Endothelial cell of umbilical vein (primary cell): ENCODE measurements at regions not wholly inside any gene's neighbourhood (a gene's known extent, or its start where the extent isn't known, plus 50 kb on each side); places are given as distances from the start of the nearest gene placed in this dataset.

Experiments
- BruUV-seq: library from RNA; stranded (reverse); fragments of 400-500 nt; replicated peaks from 2 replicates; lab custom pipeline; 2021; lab: Mats Ljungman, UMichigan
- CTCF ChIA-PET: fragments of 300-600, 350-600 bp; sonication (Branson Sonifier 250); formaldehyde crosslinking; loops from one replicate; lab custom pipeline; 2021; ENCODE audit warnings: antibody characterized with exemption, inconsistent platforms; lab: Charles Lee
- POLR2A ChIA-PET: fragments of 300-600, 350-600 bp; sonication (Branson Sonifier 250); formaldehyde crosslinking; loops from one replicate; lab custom pipeline; 2021; ENCODE audit warnings: antibody characterized with exemption, inconsistent platforms; lab: Charles Lee
- DNase-seq: peaks from one replicate; pipeline ENCODE4 v3.0.0-alpha.2; 2011; ENCODE audit warnings: low read depth, low spot score
- FAIRE-seq: peaks from 2 replicates; lab custom pipeline; 2011; peaks lifted over from hg19 to GRCh38; lab: Jason Lieb, UNC
- H2AFZ ChIP-seq: 2 replicates; pipeline ENCODE4 v1.6.0; 2012; ENCODE audit warnings: low read depth, low read length, control low read depth, inconsistent platforms
- H3K27ac ChIP-seq: 2 replicates; pipeline ENCODE4 v1.5.1; 2011; ENCODE audit warnings: low read depth, mild to moderate bottlenecking, control low read depth, low read length, moderate library complexity; ENCODE audit not compliant: insufficient read depth
- H3K27me3 ChIP-seq, 2 experiments: 2 replicates each; pipeline versions ENCODE4 v1.6.0 to v1.6.1; 2011; ENCODE audit warnings: low read length in 2 of 2, mixed read lengths in 1 of 2; ENCODE audit not compliant: control insufficient read depth in 2 of 2, insufficient read depth in 2 of 2
- H3K36me3 ChIP-seq, 2 experiments: 2 replicates in 1 of 2; 3 replicates in 1 of 2; pipeline ENCODE4 v1.5.1; 2011; ENCODE audit warnings: low read length in 2 of 2, mild to moderate bottlenecking in 1 of 2, moderate library complexity in 1 of 2; ENCODE audit not compliant: control insufficient read depth in 2 of 2, insufficient read depth in 2 of 2; ENCODE audit errors: extremely low read depth in 1 of 2
- H3K4me1 ChIP-seq: 3 replicates; pipeline ENCODE4 v1.5.1; 2011; ENCODE audit warnings: mild to moderate bottlenecking, low read length; ENCODE audit not compliant: control insufficient read depth, insufficient read depth; ENCODE audit errors: extremely low read depth
- H3K4me2 ChIP-seq: 2 replicates; pipeline ENCODE4 v1.6.1; 2011; ENCODE audit warnings: low read length, control low read depth, mixed read lengths; ENCODE audit not compliant: insufficient read depth
- H3K4me3 ChIP-seq, 3 experiments: fragments of 200-600 bp in 1 of 3; sonication (generic), shearing (Covaris generic) in 1 of 3; replicated peaks in 1 of 3; 2 replicates each; pipeline ENCODE4 v1.5.1; 2011 to 2016; ENCODE audit warnings: control low read depth in 3 of 3, low read length in 3 of 3, mild to moderate bottlenecking in 2 of 3, inconsistent platforms in 1 of 3, low read depth in 1 of 3, moderate library complexity in 1 of 3; ENCODE audit not compliant: insufficient read depth in 1 of 3
- H3K79me2 ChIP-seq: 2 replicates; pipeline ENCODE4 v1.6.0; 2012; ENCODE audit warnings: low read length, inconsistent platforms; ENCODE audit not compliant: control insufficient read depth, insufficient read depth
- H3K9ac ChIP-seq: replicated peaks from 2 replicates; pipeline ENCODE3; 2011; ENCODE audit warnings: low read length, control low read depth; ENCODE audit not compliant: insufficient read depth; ENCODE audit errors: extremely low read depth
- H3K9me1 ChIP-seq: replicated peaks from 3 replicates; pipeline ENCODE4 v1.6.0; 2011; ENCODE audit warnings: mild to moderate bottlenecking, low read length; ENCODE audit not compliant: control insufficient read depth, insufficient read depth; ENCODE audit errors: extremely low read depth
- H3K9me3 ChIP-seq: replicated peaks from 2 replicates; pipeline ENCODE4 v1.5.1; 2012; ENCODE audit warnings: low read length, inconsistent platforms; ENCODE audit not compliant: control insufficient read depth, insufficient read depth
- H4K20me1 ChIP-seq: replicated peaks from 2 replicates; pipeline ENCODE3; 2011; ENCODE audit warnings: mild to moderate bottlenecking, low read length; ENCODE audit not compliant: control insufficient read depth, insufficient read depth; ENCODE audit errors: extremely low read depth
- CTCF ChIP-seq, 2 donors: IDR thresholded peaks; 1 replicate in 1 of 2; 2 replicates in 1 of 2; pipeline ENCODE4 v1.5.1; 2011; ENCODE audit warnings: low read length in 2 of 2, mild to moderate bottlenecking in 2 of 2, moderate library complexity in 2 of 2, control low read depth in 1 of 2, inconsistent platforms in 1 of 2, low read depth in 1 of 2; ENCODE audit not compliant: insufficient read depth in 1 of 2; ENCODE audit errors: extremely low read depth in 1 of 2
- FOS ChIP-seq: IDR thresholded peaks from 2 replicates; pipeline ENCODE4 v1.6.1; 2011; ENCODE audit warnings: mild to moderate bottlenecking, low read length, moderate library complexity, borderline replicate concordance; ENCODE audit not compliant: insufficient read depth
- GATA2 ChIP-seq: IDR thresholded peaks from 2 replicates; pipeline ENCODE4 v1.7.0; 2011; ENCODE audit warnings: low read depth, mild to moderate bottlenecking, moderate library complexity, mixed read lengths, low read length; ENCODE audit not compliant: insufficient read length, insufficient read depth
- JUN ChIP-seq: IDR thresholded peaks from 2 replicates; pipeline ENCODE4 v1.6.1; 2011; ENCODE audit warnings: borderline replicate concordance, low read depth; ENCODE audit not compliant: insufficient read length, insufficient read depth
- dilution Hi-C: fragments of 300-500 bp; cut with MboI; formaldehyde crosslinking; loops from one replicate; pipeline ENCODE4 v1.15.0; 2019; ENCODE audit warnings: low sequenced_read_pairs; ENCODE audit not compliant: extremely low pct_ligation_motif_present
- intact Hi-C: fragments of 100-400 bp; cut with micrococcal nuclease; formaldehyde crosslinking; loops from one replicate; pipeline ENCODE4 v1.10.0; 2022
- TF ChIP-seq, protein P1 (sequence below): IDR thresholded peaks from 2 replicates; pipeline ENCODE4 v1.6.1; 2011; ENCODE audit not compliant: insufficient read depth, insufficient read length

GRCh38 chr10:57168611-57169240 is 807.7 kb upstream of the ZWINT start:
- H3K9me1 ChIP-seq = no peaks in the 10 kb centered on the region
- ChIA-PET CTCF (no interaction called here), POLR2A (no interaction called here)
- TF ChIP-seq GATA2 (no peak), CTCF (IDR thresholded peaks at IDR 0.05; ENCODE audit: extremely low read depth in 1 of 2, insufficient read depth in 1 of 2, low read depth in 1 of 2, low read length in 2 of 2) (no peak), JUN (no peak), FOS (no peak)
- TF ChIP-seq, protein P1, sequence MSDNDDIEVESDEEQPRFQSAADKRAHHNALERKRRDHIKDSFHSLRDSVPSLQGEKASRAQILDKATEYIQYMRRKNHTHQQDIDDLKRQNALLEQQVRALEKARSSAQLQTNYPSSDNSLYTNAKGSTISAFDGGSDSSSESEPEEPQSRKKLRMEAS = no peak
- FAIRE-seq = no peak
- H3K79me2 ChIP-seq = no peaks in the 10 kb centered on the region
- H3K27me3 ChIP-seq = no peaks in the 10 kb centered on the region
- H3K36me3 ChIP-seq = no peaks in the 10 kb centered on the region
- no peak overlapping the region for H3K4me2 ChIP-seq
- H3K27ac ChIP-seq = no peak overlapping the region
- H3K4me3 ChIP-seq = no peak overlapping the region
- no peaks in the 10 kb centered on the region for H3K4me1 ChIP-seq
- dilution Hi-C loops = no loop called here
- intact Hi-C loops = no loop called here
- H2AFZ ChIP-seq = no peak overlapping the region
- no peaks in the 10 kb centered on the region for H3K9me3 ChIP-seq
- H4K20me1 ChIP-seq = no peaks in the 10 kb centered on the region
- no peak for DNase-seq
- no peak overlapping the region for H3K9ac ChIP-seq
- no TSS peak for BruUV-seq
